ENCODE measurements at regions not wholly inside any gene's neighbourhood (a gene's known extent, or its start where the extent isn't known, plus 50 kb on each side); places are given as distances from the start of the nearest gene placed in this dataset.

GRCh38 chr10:21100871-21101514, 203.9 kb upstream of the NEBL start:
- Histone ChIP-seq H3K4me3 (ENCODE audit: low read length in 2 of 2) (no peak overlapping the region), H3K9ac (ENCODE audit: low read depth in 1 of 2, low read length in 2 of 2) (no peak overlapping the region), H3K27me3 (ENCODE audit: control insufficient read depth in 2 of 2, insufficient read depth in 2 of 2, low read length in 2 of 2) (no peaks in the 10 kb centered on the region), H3K27ac (ENCODE audit: low read depth in 2 of 2, low read length in 2 of 2) (no peak overlapping the region), H3K9me3 (ENCODE audit: control insufficient read depth in 2 of 2, low read length in 2 of 2) (no peaks in the 10 kb centered on the region), H3K4me1 (ENCODE audit: control insufficient read depth in 2 of 2, insufficient read depth in 2 of 2, low read length in 2 of 2) (no peaks in the 10 kb centered on the region), H3K36me3 (ENCODE audit: control insufficient read depth in 2 of 2, insufficient read depth in 2 of 2, low read length in 2 of 2) (no peaks in the 10 kb centered on the region)

- no peaks in the 10 kb centered on the region for H3K36me3 ChIP-seq (ENCODE audit: control insufficient read depth in 2 of 2, insufficient read depth in 2 of 2, low read length in 2 of 2)
- H3K27me3 ChIP-seq (ENCODE audit: control insufficient read depth in 2 of 2, insufficient read depth in 2 of 2, low read length in 2 of 2) = no peaks in the 10 kb centered on the region
- no peak overlapping the region for H3K27ac ChIP-seq (ENCODE audit: low read depth in 2 of 2, low read length in 2 of 2)
- H3K4me3 ChIP-seq (ENCODE audit: low read length in 2 of 2) = no peak overlapping the region
- no peaks in the 10 kb centered on the region for H3K4me1 ChIP-seq (ENCODE audit: control insufficient read depth in 2 of 2, insufficient read depth in 2 of 2, low read length in 2 of 2)
- no peaks in the 10 kb centered on the region for H3K9me3 ChIP-seq (ENCODE audit: control insufficient read depth in 2 of 2, low read length in 2 of 2)
- H3K9ac ChIP-seq (ENCODE audit: low read depth in 1 of 2, low read length in 2 of 2) = no peak overlapping the region
Measured at GRCh38 chr10:21100190-21100589, 203.1 kb upstream of the NEBL start.

GRCh38 chr10:21099291-21100062, 202.4 kb upstream of the NEBL start:
- H3K9ac ChIP-seq (ENCODE audit: low read depth in 1 of 2, low read length in 2 of 2) = no peak overlapping the region
- no peaks in the 10 kb centered on the region for H3K36me3 ChIP-seq (ENCODE audit: control insufficient read depth in 2 of 2, insufficient read depth in 2 of 2, low read length in 2 of 2)
- H3K4me3 ChIP-seq (ENCODE audit: low read length in 2 of 2) = no peak overlapping the region
- no peak overlapping the region for H3K27ac ChIP-seq (ENCODE audit: low read depth in 2 of 2, low read length in 2 of 2)
- H3K9me3 ChIP-seq (ENCODE audit: control insufficient read depth in 2 of 2, low read length in 2 of 2) = no peaks in the 10 kb centered on the region
- H3K4me1 ChIP-seq (ENCODE audit: control insufficient read depth in 2 of 2, insufficient read depth in 2 of 2, low read length in 2 of 2) = no peaks in the 10 kb centered on the region
- no peaks in the 10 kb centered on the region for H3K27me3 ChIP-seq (ENCODE audit: control insufficient read depth in 2 of 2, insufficient read depth in 2 of 2, low read length in 2 of 2)

- H3K27me3 ChIP-seq (ENCODE audit: control insufficient read depth in 2 of 2, insufficient read depth in 2 of 2, low read length in 2 of 2) = no peaks in the 10 kb centered on the region
- no peaks in the 10 kb centered on the region for H3K9me3 ChIP-seq (ENCODE audit: control insufficient read depth in 2 of 2, low read length in 2 of 2)
- no peak overlapping the region for H3K9ac ChIP-seq (ENCODE audit: low read depth in 1 of 2, low read length in 2 of 2)
- no peak overlapping the region for H3K4me3 ChIP-seq (ENCODE audit: low read length in 2 of 2)
- no peak overlapping the region for H3K27ac ChIP-seq (ENCODE audit: low read depth in 2 of 2, low read length in 2 of 2)
- no peaks in the 10 kb centered on the region for H3K36me3 ChIP-seq (ENCODE audit: control insufficient read depth in 2 of 2, insufficient read depth in 2 of 2, low read length in 2 of 2)
- H3K4me1 ChIP-seq (ENCODE audit: control insufficient read depth in 2 of 2, insufficient read depth in 2 of 2, low read length in 2 of 2) = no peaks in the 10 kb centered on the region
Measured at GRCh38 chr10:21097926-21098355, 200.8 kb upstream of the NEBL start.

- Histone ChIP-seq H3K36me3 (ENCODE audit: control insufficient read depth in 2 of 2, insufficient read depth in 2 of 2, low read length in 2 of 2) (no peaks in the 10 kb centered on the region), H3K9me3 (ENCODE audit: control insufficient read depth in 2 of 2, low read length in 2 of 2) (no peaks in the 10 kb centered on the region), H3K4me3 (ENCODE audit: low read length in 2 of 2) (no peak overlapping the region), H3K4me1 (ENCODE audit: control insufficient read depth in 2 of 2, insufficient read depth in 2 of 2, low read length in 2 of 2) (no peaks in the 10 kb centered on the region), H3K27ac (ENCODE audit: low read depth in 2 of 2, low read length in 2 of 2) (no peak overlapping the region), H3K27me3 (ENCODE audit: control insufficient read depth in 2 of 2, insufficient read depth in 2 of 2, low read length in 2 of 2) (no peaks in the 10 kb centered on the region), H3K9ac (ENCODE audit: low read depth in 1 of 2, low read length in 2 of 2) (no peak overlapping the region)
Measured at GRCh38 chr10:21095494-21096055, 198.5 kb upstream of the NEBL start.

- H3K9me3 ChIP-seq (ENCODE audit: control insufficient read depth in 2 of 2, low read length in 2 of 2) = no peaks in the 10 kb centered on the region
- no peaks in the 10 kb centered on the region for H3K4me1 ChIP-seq (ENCODE audit: control insufficient read depth in 2 of 2, insufficient read depth in 2 of 2, low read length in 2 of 2)
- H3K27me3 ChIP-seq (ENCODE audit: control insufficient read depth in 2 of 2, insufficient read depth in 2 of 2, low read length in 2 of 2) = no peaks in the 10 kb centered on the region
- no peaks in the 10 kb centered on the region for H3K36me3 ChIP-seq (ENCODE audit: control insufficient read depth in 2 of 2, insufficient read depth in 2 of 2, low read length in 2 of 2)
- H3K9ac ChIP-seq (ENCODE audit: low read depth in 1 of 2, low read length in 2 of 2) = no peak overlapping the region
- no peak overlapping the region for H3K4me3 ChIP-seq (ENCODE audit: low read length in 2 of 2)
- H3K27ac ChIP-seq (ENCODE audit: low read depth in 2 of 2, low read length in 2 of 2) = no peak overlapping the region
Measured at GRCh38 chr10:21095073-21095472, 198.0 kb upstream of the NEBL start.

GRCh38 chr10:21092683-21093524, 195.8 kb upstream of the NEBL start:
- Histone ChIP-seq H3K27me3 (ENCODE audit: control insufficient read depth in 2 of 2, insufficient read depth in 2 of 2, low read length in 2 of 2) (no peaks in the 10 kb centered on the region), H3K4me1 (ENCODE audit: control insufficient read depth in 2 of 2, insufficient read depth in 2 of 2, low read length in 2 of 2) (no peaks in the 10 kb centered on the region), H3K9ac (ENCODE audit: low read depth in 1 of 2, low read length in 2 of 2) (no peak overlapping the region), H3K9me3 (ENCODE audit: control insufficient read depth in 2 of 2, low read length in 2 of 2) (no peaks in the 10 kb centered on the region), H3K36me3 (ENCODE audit: control insufficient read depth in 2 of 2, insufficient read depth in 2 of 2, low read length in 2 of 2) (no peaks in the 10 kb centered on the region), H3K4me3 (ENCODE audit: low read length in 2 of 2) (no peak overlapping the region), H3K27ac (ENCODE audit: low read depth in 2 of 2, low read length in 2 of 2) (no peak overlapping the region)

GRCh38 chr10:21090609-21091082, 193.5 kb upstream of the NEBL start:
- Histone ChIP-seq H3K4me1 (ENCODE audit: control insufficient read depth in 2 of 2, insufficient read depth in 2 of 2, low read length in 2 of 2) (no peaks in the 10 kb centered on the region), H3K9me3 (ENCODE audit: control insufficient read depth in 2 of 2, low read length in 2 of 2) (no peaks in the 10 kb centered on the region), H3K36me3 (ENCODE audit: control insufficient read depth in 2 of 2, insufficient read depth in 2 of 2, low read length in 2 of 2) (no peaks in the 10 kb centered on the region), H3K27ac (ENCODE audit: low read depth in 2 of 2, low read length in 2 of 2) (no peak overlapping the region), H3K4me3 (ENCODE audit: low read length in 2 of 2) (no peak overlapping the region), H3K27me3 (ENCODE audit: control insufficient read depth in 2 of 2, insufficient read depth in 2 of 2, low read length in 2 of 2) (no peaks in the 10 kb centered on the region), H3K9ac (ENCODE audit: low read depth in 1 of 2, low read length in 2 of 2) (no peak overlapping the region)

GRCh38 chr10:21087476-21087875, 190.4 kb upstream of the NEBL start:
- no peak overlapping the region for H3K4me3 ChIP-seq (ENCODE audit: low read length in 2 of 2)
- H3K4me1 ChIP-seq (ENCODE audit: control insufficient read depth in 2 of 2, insufficient read depth in 2 of 2, low read length in 2 of 2) = no peaks in the 10 kb centered on the region
- no peak overlapping the region for H3K9ac ChIP-seq (ENCODE audit: low read depth in 1 of 2, low read length in 2 of 2)
- H3K27ac ChIP-seq (ENCODE audit: low read depth in 2 of 2, low read length in 2 of 2) = no peak overlapping the region
- H3K9me3 ChIP-seq (ENCODE audit: control insufficient read depth in 2 of 2, low read length in 2 of 2) = no peaks in the 10 kb centered on the region
- no peaks in the 10 kb centered on the region for H3K36me3 ChIP-seq (ENCODE audit: control insufficient read depth in 2 of 2, insufficient read depth in 2 of 2, low read length in 2 of 2)
- H3K27me3 ChIP-seq (ENCODE audit: control insufficient read depth in 2 of 2, insufficient read depth in 2 of 2, low read length in 2 of 2) = no peaks in the 10 kb centered on the region

- H3K27me3 ChIP-seq (ENCODE audit: control insufficient read depth in 2 of 2, insufficient read depth in 2 of 2, low read length in 2 of 2) = no peaks in the 10 kb centered on the region
Measured at GRCh38 chr10:21084700-21085099, 187.6 kb upstream of the NEBL start.

More at GRCh38 chr10:21084700-21085099, 187.6 kb upstream of the NEBL start:
- Histone ChIP-seq H3K4me3 (ENCODE audit: low read length in 2 of 2) (no peak overlapping the region), H3K27ac (ENCODE audit: low read depth in 2 of 2, low read length in 2 of 2) (no peak overlapping the region), H3K9me3 (ENCODE audit: control insufficient read depth in 2 of 2, low read length in 2 of 2) (no peaks in the 10 kb centered on the region), H3K4me1 (ENCODE audit: control insufficient read depth in 2 of 2, insufficient read depth in 2 of 2, low read length in 2 of 2) (no peaks in the 10 kb centered on the region), H3K9ac (ENCODE audit: low read depth in 1 of 2, low read length in 2 of 2) (no peak overlapping the region), H3K36me3 (ENCODE audit: control insufficient read depth in 2 of 2, insufficient read depth in 2 of 2, low read length in 2 of 2) (no peaks in the 10 kb centered on the region)

Data from mucosa of rectum (tissue), 2 donors.